ENCODE measurements at regions not wholly inside any gene's neighbourhood (a gene's known extent, or its start where the extent isn't known, plus 50 kb on each side); places are given as distances from the start of the nearest gene placed in this dataset.

DNA sequence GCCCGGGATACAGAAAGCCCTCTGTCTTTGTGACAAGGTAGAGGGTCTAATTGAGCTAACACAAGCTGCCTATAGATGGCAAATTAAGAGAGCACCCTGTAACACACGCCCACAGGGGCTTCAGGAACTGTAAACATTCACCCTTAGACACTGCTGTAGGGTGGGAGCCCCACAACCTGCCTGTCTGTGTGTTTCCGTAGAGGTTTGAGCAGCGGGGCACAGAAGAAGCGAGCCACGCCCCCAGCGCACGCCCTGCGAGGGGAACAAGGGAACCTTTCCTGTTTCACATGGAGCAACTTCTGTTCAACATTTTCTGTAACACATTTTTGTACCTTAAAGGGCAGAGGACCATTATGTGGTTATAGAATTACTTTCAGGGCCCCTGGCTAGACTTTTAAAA lies 231.7 kb upstream of the EXOC2 start:
- no peak overlapping the region for H3K4me3 ChIP-seq
- no peaks in the 10 kb centered on the region for H3K27me3 ChIP-seq (replicated peaks in 1 of 2; ENCODE audit: control insufficient read depth in 2 of 2, insufficient read depth in 2 of 2, low read length in 1 of 2)
- WGBS (ENCODE audit: insufficient coverage, insufficient replicate concordance, low lambda C conversion rate, missing lambda C conversion rate) = 31% methylated on average over 9 of the region's 9 CpGs
- ATAC-seq (no peak), FAIRE-seq (no peak), DNase-seq (ENCODE audit: low read depth, low spot score) (no peak)
- intact Hi-C loops (cut with micrococcal nuclease; ENCODE audit: unreplicated experiment) (no loop called here), in situ Hi-C loops (cut with MboI) (no loop called here)
- BruUV-seq (replicated peaks) = no TSS peak
- H3K4me1 ChIP-seq (ENCODE audit: control insufficient read depth, insufficient read depth, low read length) = no peaks in the 10 kb centered on the region
- ChIA-PET POLR2A (no interaction called here), SMC1A (ENCODE audit: uncharacterized antibody, unreplicated experiment) (interaction anchor here (0.7 kb wide), 1 partner anchor 424 kb away, joined by 3 read pairs; no protein-coding TSS in a partner anchor), CTCF (no interaction called here), RAD21 (ENCODE audit: unreplicated experiment) (no interaction called here)
- H3K79me2 ChIP-seq (ENCODE audit: control insufficient read depth, insufficient read depth, low read length) = no peaks in the 10 kb centered on the region
- H3K9ac ChIP-seq (ENCODE audit: control insufficient read depth, insufficient read depth, low read length) = no peak overlapping the region
- no peaks in the 10 kb centered on the region for H4K20me1 ChIP-seq (ENCODE audit: control insufficient read depth, insufficient read depth)
- H3K4me2 ChIP-seq (ENCODE audit: control insufficient read depth, insufficient read depth) = no peak overlapping the region
- H3K36me3 ChIP-seq (ENCODE audit: control insufficient read depth in 2 of 2, insufficient read depth in 2 of 2, low read length in 1 of 2) = no peaks in the 10 kb centered on the region
- H2AFZ ChIP-seq (ENCODE audit: control insufficient read depth, low read depth, low read length) = no peak overlapping the region
- H3K9me3 ChIP-seq (replicated peaks; ENCODE audit: control insufficient read depth, insufficient read depth, low read length) = peaks cover 1% of the 10 kb centered on the region; the same call in 2 of the 3 replicates
- no peak overlapping the region for H3K27ac ChIP-seq (ENCODE audit: control insufficient read depth, insufficient read depth)
- TF ChIP-seq RB1 (IDR thresholded peaks at IDR 0.05; ENCODE audit: borderline replicate concordance) = no peak

DNA sequence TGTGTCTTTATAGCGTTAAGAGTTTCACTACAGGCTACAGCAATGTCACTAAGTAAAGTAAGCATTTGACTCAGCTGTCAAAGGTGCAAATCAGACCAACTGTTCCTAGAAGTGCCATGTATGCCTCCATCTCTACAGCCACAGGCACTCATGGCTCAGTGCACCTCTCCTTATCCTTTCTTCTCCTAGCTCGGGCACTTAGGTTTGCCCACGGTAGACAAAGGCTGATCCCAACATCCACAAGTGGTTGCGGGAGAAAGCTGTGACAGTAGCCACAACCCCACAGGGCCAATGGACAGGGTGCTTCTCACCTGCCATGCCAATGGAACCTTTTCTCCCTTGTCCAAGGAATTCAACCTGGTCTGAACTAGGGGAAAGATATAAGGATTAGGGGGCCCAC lies 228.5 kb upstream of the EXOC2 start:
- TF ChIP-seq ZNF384 (IDR thresholded peaks at IDR 0.05; ENCODE audit: borderline replicate concordance, low read depth, low read length) (no peak), ZNF217 (IDR thresholded peaks at IDR 0.05) (no peak), NR2C2 (IDR thresholded peaks at IDR 0.05; ENCODE audit: borderline replicate concordance, control insufficient read depth, insufficient read length, low read depth) (no peak), IKZF1 (conservative IDR thresholded peaks at IDR 0.05) (no peak), HDAC2 (IDR thresholded peaks at IDR 0.05) (no peak), NFXL1 (IDR thresholded peaks at IDR 0.05; ENCODE audit: borderline replicate concordance) (no peak), EED (IDR thresholded peaks at IDR 0.05; ENCODE audit: low read depth) (no peak), FOS (IDR thresholded peaks at IDR 0.05; ENCODE audit: borderline replicate concordance, extremely low read depth, insufficient read length) (no peak), GATAD2B (conservative IDR thresholded peaks at IDR 0.05; ENCODE audit: low read depth) (no peak), CREM (IDR thresholded peaks at IDR 0.05; ENCODE audit: low read depth) (no peak)
- TF ChIP-seq, protein P1, sequence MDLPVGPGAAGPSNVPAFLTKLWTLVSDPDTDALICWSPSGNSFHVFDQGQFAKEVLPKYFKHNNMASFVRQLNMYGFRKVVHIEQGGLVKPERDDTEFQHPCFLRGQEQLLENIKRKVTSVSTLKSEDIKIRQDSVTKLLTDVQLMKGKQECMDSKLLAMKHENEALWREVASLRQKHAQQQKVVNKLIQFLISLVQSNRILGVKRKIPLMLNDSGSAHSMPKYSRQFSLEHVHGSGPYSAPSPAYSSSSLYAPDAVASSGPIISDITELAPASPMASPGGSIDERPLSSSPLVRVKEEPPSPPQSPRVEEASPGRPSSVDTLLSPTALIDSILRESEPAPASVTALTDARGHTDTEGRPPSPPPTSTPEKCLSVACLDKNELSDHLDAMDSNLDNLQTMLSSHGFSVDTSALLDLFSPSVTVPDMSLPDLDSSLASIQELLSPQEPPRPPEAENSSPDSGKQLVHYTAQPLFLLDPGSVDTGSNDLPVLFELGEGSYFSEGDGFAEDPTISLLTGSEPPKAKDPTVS (IDR thresholded peaks at IDR 0.05; ENCODE audit: low read depth, low read length) = no peak
- peaks cover 1% of the 10 kb centered on the region; the same call in 1 of the 3 replicates for H3K9me3 ChIP-seq (replicated peaks; ENCODE audit: control insufficient read depth, insufficient read depth, low read length)
- no peaks in the 10 kb centered on the region for H3K4me1 ChIP-seq (ENCODE audit: control insufficient read depth, insufficient read depth, low read length)
- intact Hi-C loops (cut with micrococcal nuclease; ENCODE audit: unreplicated experiment) = no loop called here
- H3K27ac ChIP-seq (ENCODE audit: control insufficient read depth, insufficient read depth) = no peak overlapping the region
- ChIA-PET SMC1A (ENCODE audit: uncharacterized antibody, unreplicated experiment) (no interaction called here), POLR2A (no interaction called here), RAD21 (ENCODE audit: unreplicated experiment) (no interaction called here), CTCF (no interaction called here)
- no peak overlapping the region for H2AFZ ChIP-seq (ENCODE audit: control insufficient read depth, low read depth, low read length)
- BruUV-seq (replicated peaks) = no TSS peak
- no peak overlapping the region for H3K9ac ChIP-seq (ENCODE audit: control insufficient read depth, insufficient read depth, low read length)
- no peaks in the 10 kb centered on the region for H3K36me3 ChIP-seq (ENCODE audit: control insufficient read depth in 2 of 2, insufficient read depth in 2 of 2, low read length in 1 of 2)
- no peak overlapping the region for H3K4me3 ChIP-seq
- DNase-seq (ENCODE audit: low read depth, low spot score) (no peak), ATAC-seq (no peak), FAIRE-seq (no peak)
- in situ Hi-C loops (cut with MboI) = no loop called here
- 36% methylated on average over 4 of the region's 4 CpGs for WGBS (ENCODE audit: insufficient coverage, insufficient replicate concordance, low lambda C conversion rate, missing lambda C conversion rate)
- H4K20me1 ChIP-seq (ENCODE audit: control insufficient read depth, insufficient read depth) = no peaks in the 10 kb centered on the region
- no peaks in the 10 kb centered on the region for H3K79me2 ChIP-seq (ENCODE audit: control insufficient read depth, insufficient read depth, low read length)
- H3K27me3 ChIP-seq (replicated peaks in 1 of 2; ENCODE audit: control insufficient read depth in 2 of 2, insufficient read depth in 2 of 2, low read length in 1 of 2) = no peaks in the 10 kb centered on the region
- H3K4me2 ChIP-seq (ENCODE audit: control insufficient read depth, insufficient read depth) = no peak overlapping the region

Data from GM12878 (cell line).